IMR-90 (cell line): ENCODE measurements at regions not wholly inside any gene's neighbourhood (a gene's known extent, or its start where the extent isn't known, plus 50 kb on each side); places are given as distances from the start of the nearest gene placed in this dataset.

Source experiments
- ATAC-seq: fragments of 200-7000 bp; cut with Tn5 transposase; 2 replicates; pipeline ENCODE4 v1.9.1; 2020; ENCODE audit warnings: low read depth, mild to moderate bottlenecking, moderate library complexity
- BruUV-seq: library from RNA; stranded (reverse); fragments of 400-500 nt; replicated peaks from 2 replicates; lab custom pipeline; 2021; lab: Mats Ljungman, UMichigan
- CTCF ChIA-PET: fragments of 300-600 bp; formaldehyde crosslinking; extraction: SDS; loops from one replicate; lab custom pipeline; 2021; ENCODE audit warnings: antibody characterized with exemption; lab: Yijun Ruan, JAX
- POLR2A ChIA-PET: fragments of 300-600 bp; sonication (Branson Sonifier 250); formaldehyde crosslinking; loops from one replicate; lab custom pipeline; 2022; ENCODE audit warnings: antibody characterized with exemption; ENCODE audit not compliant: unreplicated experiment; lab: Charles Lee
- DNase-seq: peaks from one replicate; pipeline ENCODE4 v3.0.0; 2013
- H2AFZ ChIP-seq: replicated peaks from 2 replicates; pipeline ENCODE3; 2013; ENCODE audit warnings: low read length, mild to moderate bottlenecking; ENCODE audit not compliant: poor library complexity
- H2AK5ac ChIP-seq: 2 replicates; pipeline ENCODE4 v1.6.1; 2013; ENCODE audit warnings: low read depth, low read length, inconsistent platforms
- H2AK9ac ChIP-seq: replicated peaks from 2 replicates; pipeline ENCODE3; 2013; ENCODE audit warnings: mild to moderate bottlenecking, low read depth, low read length, moderate library complexity; ENCODE audit not compliant: poor library complexity
- H2BK120ac ChIP-seq: 2 replicates; pipeline ENCODE4 v1.6.1; 2013; ENCODE audit warnings: low read depth, low read length, inconsistent platforms
- H2BK15ac ChIP-seq: 3 replicates; pipeline ENCODE4 v1.6.1; 2013; ENCODE audit warnings: low read depth, low read length, inconsistent platforms
- H2BK20ac ChIP-seq: 2 replicates; pipeline ENCODE4 v1.6.1; 2013; ENCODE audit warnings: low read depth, mild to moderate bottlenecking, inconsistent platforms, low read length, moderate library complexity
- H2BK5ac ChIP-seq: 2 replicates; pipeline ENCODE4 v1.6.1; 2013; ENCODE audit warnings: mild to moderate bottlenecking, low read depth, low read length, inconsistent platforms; ENCODE audit not compliant: poor library complexity, severe bottlenecking
- H3K14ac ChIP-seq: replicated peaks from 2 replicates; pipeline ENCODE4 v1.6.1; 2013; ENCODE audit warnings: low read depth, low read length, inconsistent platforms
- H3K18ac ChIP-seq: 2 replicates; pipeline ENCODE4 v1.6.1; 2013; ENCODE audit warnings: low read depth, low read length, control low read depth
- H3K23ac ChIP-seq: 2 replicates; pipeline ENCODE4 v1.6.1; 2013; ENCODE audit warnings: low read depth, low read length, inconsistent platforms
- H3K27ac ChIP-seq: 2 replicates; pipeline ENCODE4 v1.5.1; 2013; ENCODE audit warnings: mild to moderate bottlenecking, control low read depth, low read length; ENCODE audit not compliant: insufficient read depth
- H3K27me3 ChIP-seq: 2 replicates; pipeline ENCODE4 v1.6.1; 2013; ENCODE audit warnings: low read length; ENCODE audit not compliant: control insufficient read depth, insufficient read depth
- H3K36me3 ChIP-seq: 2 replicates; pipeline ENCODE4 v1.6.1; 2013; ENCODE audit warnings: low read length, mixed read lengths; ENCODE audit not compliant: control insufficient read depth, insufficient read depth
- H3K4ac ChIP-seq: 2 replicates; pipeline ENCODE4 v1.6.1; 2013; ENCODE audit warnings: low read depth, low read length, inconsistent platforms
- H3K4me1 ChIP-seq: 2 replicates; pipeline ENCODE4 v1.6.1; 2013; ENCODE audit warnings: low read length, mixed read lengths; ENCODE audit not compliant: control insufficient read depth, insufficient read depth
- H3K4me2 ChIP-seq: 2 replicates; pipeline ENCODE4 v1.6.1; 2013; ENCODE audit warnings: low read depth, mild to moderate bottlenecking, control low read depth, low read length, moderate library complexity
- H3K4me3 ChIP-seq: 2 replicates; pipeline ENCODE4 v1.5.1; 2013; ENCODE audit warnings: low read depth, mild to moderate bottlenecking, control low read depth, low read length, moderate library complexity; ENCODE audit not compliant: insufficient read depth
- H3K56ac ChIP-seq: 2 replicates; pipeline ENCODE4 v1.6.1; 2013; ENCODE audit warnings: low read length, inconsistent platforms; ENCODE audit not compliant: insufficient read depth; ENCODE audit errors: extremely low read depth
- H3K79me1 ChIP-seq, 2 experiments: 2 replicates each; pipeline ENCODE4 v1.6.1; 2013; ENCODE audit warnings: low read length in 2 of 2, inconsistent platforms in 1 of 2, low read depth in 1 of 2
- H3K9ac ChIP-seq: 2 replicates; pipeline ENCODE4 v1.6.1; 2013; ENCODE audit warnings: low read depth, low read length, control low read depth
- H3K9me1 ChIP-seq: 2 replicates; pipeline ENCODE4 v1.6.1; 2013; ENCODE audit warnings: low read length, inconsistent platforms; ENCODE audit not compliant: insufficient read depth
- H3K9me3 ChIP-seq: 2 replicates; pipeline ENCODE4 v1.6.1; 2013; ENCODE audit warnings: low read length; ENCODE audit not compliant: control insufficient read depth, insufficient read depth
- H4K20me1 ChIP-seq: 2 replicates; pipeline ENCODE4 v1.6.1; 2013; ENCODE audit warnings: low read length, inconsistent platforms; ENCODE audit not compliant: insufficient read depth
- H4K5ac ChIP-seq: 2 replicates; pipeline ENCODE4 v1.6.1; 2013; ENCODE audit warnings: mild to moderate bottlenecking, low read depth, low read length, control low read depth
- H4K8ac ChIP-seq, 2 experiments: 2 replicates each; pipeline ENCODE4 v1.6.1; 2013; ENCODE audit warnings: low read depth in 2 of 2, low read length in 2 of 2, control low read depth in 1 of 2, inconsistent platforms in 1 of 2
- H4K91ac ChIP-seq: 2 replicates; pipeline ENCODE4 v1.6.1; 2013; ENCODE audit warnings: low read depth, low read length, inconsistent platforms; ENCODE audit not compliant: insufficient read depth
- FOS ChIP-seq: fragments of 150-350 bp; IDR thresholded peaks from 2 replicates; pipeline ENCODE4 v1.6.1; 2016; ENCODE audit warnings: low read depth, low read length
- MXI1 ChIP-seq: IDR thresholded peaks from 2 replicates; pipeline ENCODE4 v1.6.1; 2012; ENCODE audit warnings: low read depth, mild to moderate bottlenecking, low read length, moderate library complexity, borderline replicate concordance
- NFE2L2 ChIP-seq: fragments of 150-350 bp; IDR thresholded peaks from 2 replicates; pipeline ENCODE4 v1.6.1; 2016; ENCODE audit warnings: low read depth, mild to moderate bottlenecking, low read length
- SMC3 ChIP-seq: fragments of 150-350 bp; IDR thresholded peaks from 2 replicates; pipeline ENCODE4 v1.6.1; 2016; ENCODE audit warnings: low read depth, mild to moderate bottlenecking, antibody characterized with exemption, low read length, moderate library complexity
- WGBS, 2 experiments: methylation state at CpG; one replicate each; pipeline versions ENCODE4 v1.1.5 to v1.1.7; 2013; ENCODE audit warnings: missing lambda C conversion rate in 2 of 2; ENCODE audit not compliant: insufficient read length in 1 of 2; ENCODE audit errors: extremely low coverage in 2 of 2; 5-methylcytosine and 5-hydroxymethylcytosine counted together
- dilution Hi-C: fragments of 300-500 bp; cut with HindIII; formaldehyde crosslinking; loops from one replicate; pipeline ENCODE4 v1.14.3; 2018; ENCODE audit warnings: low sequenced_read_pairs; ENCODE audit not compliant: unreplicated experiment
- in situ Hi-C: fragments of 300-500 bp; cut with MboI; formaldehyde crosslinking; loops from 3 replicates; pipeline ENCODE4 v1.14.3; 2019; ENCODE audit warnings: low sequenced_read_pairs, inconsistent platforms, mixed read lengths
- intact Hi-C: fragments of 100-400 bp; cut with micrococcal nuclease; formaldehyde crosslinking; loops from 2 replicates; pipeline ENCODE4 v1.10.0; 2022
- TF ChIP-seq, protein P1 (sequence below): conservative IDR thresholded peaks from 2 replicates; pipeline ENCODE4 v1.5.1; 2012; ENCODE audit warnings: mild to moderate bottlenecking, low read depth, low read length, improper control_type of control experiment

DNA sequence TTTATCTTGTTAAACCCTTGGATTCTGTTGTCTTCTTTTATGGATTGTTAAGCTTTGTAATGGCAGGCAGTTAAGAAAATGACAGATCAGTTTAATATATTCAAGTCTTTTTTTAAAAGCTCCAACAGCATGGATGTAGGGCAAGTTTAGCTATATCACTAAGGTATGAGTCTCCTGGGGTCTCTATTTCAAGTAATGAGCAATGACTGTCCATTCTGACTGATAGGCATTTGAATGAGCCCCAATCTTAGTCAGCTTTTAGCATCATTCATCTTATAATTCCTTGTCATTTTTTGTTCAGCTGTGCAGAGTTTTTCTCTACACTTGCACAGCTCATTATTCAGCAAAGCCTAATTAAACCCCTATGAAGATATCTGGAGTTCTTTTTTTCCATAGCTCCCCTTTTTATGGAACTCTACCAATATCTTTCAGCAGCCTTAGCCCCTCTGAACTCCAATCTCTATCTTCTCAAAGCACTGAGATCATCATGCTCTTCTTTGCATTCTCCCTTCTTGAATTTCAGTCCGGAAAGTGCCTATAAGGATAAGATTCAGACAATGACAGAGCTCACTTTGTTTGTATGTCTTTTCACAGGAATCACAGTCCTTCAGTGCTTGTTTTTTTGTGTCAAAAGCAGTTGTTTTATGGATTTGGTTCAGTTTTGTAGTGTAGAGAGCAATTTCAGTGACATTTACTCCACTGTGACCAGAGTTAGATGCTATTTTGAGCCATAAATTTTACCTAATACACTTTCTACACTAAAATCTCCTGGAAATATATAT, 97.2 kb upstream of the DOK5 start:
- TF ChIP-seq SMC3 (no peak), NFE2L2 (no peak), FOS (no peak), MXI1 (no peak)
- TF ChIP-seq, protein P1, sequence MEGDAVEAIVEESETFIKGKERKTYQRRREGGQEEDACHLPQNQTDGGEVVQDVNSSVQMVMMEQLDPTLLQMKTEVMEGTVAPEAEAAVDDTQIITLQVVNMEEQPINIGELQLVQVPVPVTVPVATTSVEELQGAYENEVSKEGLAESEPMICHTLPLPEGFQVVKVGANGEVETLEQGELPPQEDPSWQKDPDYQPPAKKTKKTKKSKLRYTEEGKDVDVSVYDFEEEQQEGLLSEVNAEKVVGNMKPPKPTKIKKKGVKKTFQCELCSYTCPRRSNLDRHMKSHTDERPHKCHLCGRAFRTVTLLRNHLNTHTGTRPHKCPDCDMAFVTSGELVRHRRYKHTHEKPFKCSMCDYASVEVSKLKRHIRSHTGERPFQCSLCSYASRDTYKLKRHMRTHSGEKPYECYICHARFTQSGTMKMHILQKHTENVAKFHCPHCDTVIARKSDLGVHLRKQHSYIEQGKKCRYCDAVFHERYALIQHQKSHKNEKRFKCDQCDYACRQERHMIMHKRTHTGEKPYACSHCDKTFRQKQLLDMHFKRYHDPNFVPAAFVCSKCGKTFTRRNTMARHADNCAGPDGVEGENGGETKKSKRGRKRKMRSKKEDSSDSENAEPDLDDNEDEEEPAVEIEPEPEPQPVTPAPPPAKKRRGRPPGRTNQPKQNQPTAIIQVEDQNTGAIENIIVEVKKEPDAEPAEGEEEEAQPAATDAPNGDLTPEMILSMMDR = no peak

More for the DNA sequence above, 97.2 kb upstream of the DOK5 start:
- H3K4me2 ChIP-seq = no peak overlapping the region
- no peak overlapping the region for H2BK120ac ChIP-seq
- no peaks in the 10 kb centered on the region for H3K79me1 ChIP-seq
- intact Hi-C loops (no loop called here), in situ Hi-C loops (no loop called here), dilution Hi-C loops (no loop called here)
- no peak overlapping the region for H3K4me3 ChIP-seq
- POLR2A ChIA-PET = interaction anchor here (0.7 kb wide), 1 partner anchor 62 kb away, joined by 3 read pairs; no protein-coding TSS in a partner anchor
- no peak overlapping the region for H2BK15ac ChIP-seq
- H3K56ac ChIP-seq = no peak overlapping the region
- no peak overlapping the region for H3K4ac ChIP-seq
- CTCF ChIA-PET = no interaction called here
- BruUV-seq = no TSS peak
- no peak overlapping the region for H3K27ac ChIP-seq
- H3K18ac ChIP-seq = no peak overlapping the region
- no peak overlapping the region for H3K9ac ChIP-seq
- no peaks in the 10 kb centered on the region for H3K9me3 ChIP-seq
- no peak overlapping the region for H2BK20ac ChIP-seq
- no CpG with 5 or more reads among the region's 1 CpG for WGBS, 2 experiments
- H2BK5ac ChIP-seq = no peak overlapping the region
- H2AK9ac ChIP-seq = no peak overlapping the region
- no peaks in the 10 kb centered on the region for H3K27me3 ChIP-seq
- DNase-seq (no peak), ATAC-seq (no peak)
- H3K14ac ChIP-seq = no peak overlapping the region
- no peak overlapping the region for H4K8ac ChIP-seq
- H4K91ac ChIP-seq = no peak overlapping the region
- no peak overlapping the region for H4K5ac ChIP-seq
- H3K36me3 ChIP-seq = no peaks in the 10 kb centered on the region
- no peak overlapping the region for H2AFZ ChIP-seq
- H2AK5ac ChIP-seq = no peak overlapping the region
- no peak overlapping the region for H3K23ac ChIP-seq
- H3K4me1 ChIP-seq = no peaks in the 10 kb centered on the region
- H3K9me1 ChIP-seq = no peaks in the 10 kb centered on the region
- no peaks in the 10 kb centered on the region for H4K20me1 ChIP-seq
